DND-41 (cell line): ENCODE measurements at regions not wholly inside any gene's neighbourhood (a gene's known extent, or its start where the extent isn't known, plus 50 kb on each side); places are given as distances from the start of the nearest gene placed in this dataset.
A peak's percentile ranks its signal among the peaks of the same experiment; 100 is the strongest.

Experiments
- ATAC-seq: fragments of 200-7000 bp; cut with Tn5 transposase; 3 replicates; pipeline ENCODE4 v1.9.1; 2021; ENCODE audit warnings: low read depth; ENCODE audit not compliant: insufficient read depth
- DNase-seq: peaks from one replicate; pipeline ENCODE4 v3.0.0-alpha.2; 2020
- H2AFZ ChIP-seq: 2 replicates; pipeline ENCODE4 v1.6.0; 2012; ENCODE audit warnings: low read depth, low read length
- H3K27ac ChIP-seq: 2 replicates; pipeline ENCODE4 v1.5.1; 2012; ENCODE audit warnings: low read length, inconsistent platforms
- H3K27me3 ChIP-seq: fragments of 200-600 bp; sonication (generic); 2 replicates; pipeline ENCODE4 v1.6.0; 2012; ENCODE audit warnings: low read length, mild to moderate bottlenecking, inconsistent platforms; ENCODE audit not compliant: insufficient read depth, poor library complexity
- H3K36me3 ChIP-seq: 2 replicates; pipeline ENCODE4 v1.5.1; 2012; ENCODE audit warnings: low read length, inconsistent platforms; ENCODE audit not compliant: insufficient read depth
- H3K4me1 ChIP-seq: 2 replicates; pipeline ENCODE4 v1.5.1; 2012; ENCODE audit warnings: mild to moderate bottlenecking, low read length; ENCODE audit not compliant: insufficient read depth
- H3K4me2 ChIP-seq: 2 replicates; pipeline ENCODE4 v1.6.0; 2012; ENCODE audit warnings: mild to moderate bottlenecking, moderate library complexity, low read length, inconsistent platforms; ENCODE audit not compliant: insufficient read depth
- H3K4me3 ChIP-seq, 2 experiments: fragments of 200-600 bp in 1 of 2; shearing (Covaris generic) in 1 of 2; 2 replicates each; pipeline ENCODE4 v1.5.1; 2012 to 2016; ENCODE audit warnings: inconsistent platforms in 2 of 2, low read length in 2 of 2, mild to moderate bottlenecking in 2 of 2, low read depth in 1 of 2, moderate library complexity in 1 of 2
- H3K79me2 ChIP-seq: 2 replicates; pipeline ENCODE4 v1.6.0; 2012; ENCODE audit warnings: low read length, inconsistent platforms; ENCODE audit not compliant: insufficient read depth
- H3K9ac ChIP-seq: 2 replicates; pipeline ENCODE4 v1.6.0; 2012; ENCODE audit warnings: low read depth, mild to moderate bottlenecking, inconsistent platforms, low read length, moderate library complexity
- H3K9me3 ChIP-seq: 2 replicates; pipeline ENCODE4 v1.5.1; 2012; ENCODE audit warnings: low read length, moderate library complexity, mild to moderate bottlenecking, inconsistent platforms; ENCODE audit not compliant: insufficient read depth, severe bottlenecking
- H4K20me1 ChIP-seq: 2 replicates; pipeline ENCODE4 v1.6.0; 2012; ENCODE audit warnings: low read length; ENCODE audit not compliant: insufficient read depth
- EZH2 ChIP-seq: IDR thresholded peaks from 3 replicates; pipeline ENCODE4 v1.6.1; 2012; ENCODE audit warnings: borderline replicate concordance, low read depth, mild to moderate bottlenecking, moderate library complexity, low read length, inconsistent platforms; ENCODE audit not compliant: severe bottlenecking
- TF ChIP-seq, protein P1 (sequence below): IDR thresholded peaks from 2 replicates; pipeline ENCODE4 v1.5.1; 2012; ENCODE audit warnings: borderline replicate concordance, low read length, moderate library complexity, mild to moderate bottlenecking; ENCODE audit not compliant: poor library complexity, severe bottlenecking; ENCODE audit errors: extremely low read depth

DNA sequence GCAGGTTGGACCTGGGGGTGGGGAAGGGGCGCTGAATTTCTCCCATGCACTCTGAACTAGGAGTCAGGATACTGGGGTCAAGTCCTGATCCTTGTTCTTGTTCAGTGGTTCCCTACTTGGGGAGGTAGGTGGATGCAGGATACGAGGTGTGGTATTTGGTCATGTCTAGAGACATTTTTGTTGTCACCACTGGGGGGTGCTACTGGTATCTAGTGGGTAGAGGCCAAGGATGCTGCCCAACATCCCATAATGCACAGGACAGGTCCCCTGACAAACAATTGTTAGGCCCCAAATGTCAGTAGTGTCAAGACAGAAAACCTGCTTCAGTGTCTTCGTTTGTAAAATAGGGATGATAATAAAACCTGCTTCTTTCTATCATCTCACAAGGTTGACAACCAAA is 259.0 kb upstream of the FOXD3 start:
- Histone ChIP-seq H3K27me3 (peaks cover 6% of the 10 kb centered on the region), H3K36me3 (no peaks in the 10 kb centered on the region), H4K20me1 (no peaks in the 10 kb centered on the region), H2AFZ (no peak overlapping the region), H3K9ac (no peak overlapping the region), H3K4me1 (no peaks in the 10 kb centered on the region), H3K79me2 (no peaks in the 10 kb centered on the region), H3K4me3 (no peak overlapping the region), H3K27ac (no peak overlapping the region), H3K4me2 (no peak overlapping the region), H3K9me3 (no peaks in the 10 kb centered on the region)
- ATAC-seq (no peak), DNase-seq (no peak)
- TF ChIP-seq, protein P1, sequence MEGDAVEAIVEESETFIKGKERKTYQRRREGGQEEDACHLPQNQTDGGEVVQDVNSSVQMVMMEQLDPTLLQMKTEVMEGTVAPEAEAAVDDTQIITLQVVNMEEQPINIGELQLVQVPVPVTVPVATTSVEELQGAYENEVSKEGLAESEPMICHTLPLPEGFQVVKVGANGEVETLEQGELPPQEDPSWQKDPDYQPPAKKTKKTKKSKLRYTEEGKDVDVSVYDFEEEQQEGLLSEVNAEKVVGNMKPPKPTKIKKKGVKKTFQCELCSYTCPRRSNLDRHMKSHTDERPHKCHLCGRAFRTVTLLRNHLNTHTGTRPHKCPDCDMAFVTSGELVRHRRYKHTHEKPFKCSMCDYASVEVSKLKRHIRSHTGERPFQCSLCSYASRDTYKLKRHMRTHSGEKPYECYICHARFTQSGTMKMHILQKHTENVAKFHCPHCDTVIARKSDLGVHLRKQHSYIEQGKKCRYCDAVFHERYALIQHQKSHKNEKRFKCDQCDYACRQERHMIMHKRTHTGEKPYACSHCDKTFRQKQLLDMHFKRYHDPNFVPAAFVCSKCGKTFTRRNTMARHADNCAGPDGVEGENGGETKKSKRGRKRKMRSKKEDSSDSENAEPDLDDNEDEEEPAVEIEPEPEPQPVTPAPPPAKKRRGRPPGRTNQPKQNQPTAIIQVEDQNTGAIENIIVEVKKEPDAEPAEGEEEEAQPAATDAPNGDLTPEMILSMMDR = peak; percentile 16
- no peak for TF ChIP-seq EZH2

DNA sequence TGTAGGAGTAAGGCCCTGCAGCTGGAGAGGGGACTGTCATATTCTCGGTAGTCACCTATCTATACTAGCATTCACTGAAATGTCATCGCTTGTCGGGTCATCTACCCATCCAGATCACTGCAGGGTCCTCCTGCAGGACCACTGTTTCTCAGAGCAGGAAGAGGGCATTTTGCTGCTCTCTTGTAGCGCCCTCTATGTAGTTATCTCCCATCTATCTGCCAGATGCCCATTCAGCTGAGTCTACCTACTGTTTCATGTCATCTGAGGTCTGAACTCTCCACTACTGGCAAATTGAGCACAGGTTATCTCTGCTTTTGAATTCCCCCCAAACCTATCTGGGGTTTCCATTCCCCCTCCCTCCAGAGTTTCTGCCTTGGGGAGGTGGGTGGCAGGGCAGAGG is 258.2 kb upstream of the FOXD3 start:
- Histone ChIP-seq H3K27me3 (peaks cover 6% of the 10 kb centered on the region), H3K36me3 (no peaks in the 10 kb centered on the region), H3K9ac (no peak overlapping the region), H3K4me1 (no peaks in the 10 kb centered on the region), H3K9me3 (no peaks in the 10 kb centered on the region), H3K4me2 (no peak overlapping the region), H2AFZ (no peak overlapping the region), H3K4me3 (no peak overlapping the region), H4K20me1 (no peaks in the 10 kb centered on the region), H3K79me2 (no peaks in the 10 kb centered on the region), H3K27ac (no peak overlapping the region)
- ATAC-seq = no peak
- DNase-seq = no peak
- TF ChIP-seq, protein P1 = no peak
- TF ChIP-seq EZH2 = no peak

DNA sequence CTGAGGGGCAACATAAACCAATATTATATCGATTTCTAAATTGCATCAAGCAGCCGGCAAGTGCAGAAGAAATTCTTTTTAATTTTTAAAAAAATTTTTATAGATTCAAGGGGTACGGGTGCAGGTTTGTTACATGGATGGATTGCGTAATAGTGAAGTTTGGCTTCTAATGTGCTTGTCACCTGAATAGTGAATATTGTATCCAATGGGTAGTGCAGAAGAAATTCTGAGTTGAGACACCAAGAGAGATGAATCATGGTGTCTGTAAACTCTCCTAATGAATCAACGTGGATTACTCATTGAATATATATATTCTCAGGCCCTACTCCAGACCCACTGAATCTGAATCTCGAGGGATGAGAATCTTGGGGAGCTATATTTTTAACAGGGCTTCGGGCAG is 253.7 kb upstream of the FOXD3 start:
- H2AFZ ChIP-seq = no peak overlapping the region
- H3K4me2 ChIP-seq = no peak overlapping the region
- H3K27me3 ChIP-seq = peaks cover 9% of the 10 kb centered on the region
- no peak overlapping the region for H3K4me3 ChIP-seq
- no peaks in the 10 kb centered on the region for H3K79me2 ChIP-seq
- no peaks in the 10 kb centered on the region for H3K36me3 ChIP-seq
- no peaks in the 10 kb centered on the region for H3K9me3 ChIP-seq
- no peak overlapping the region for H3K27ac ChIP-seq
- ATAC-seq (no peak), DNase-seq (no peak)
- H3K4me1 ChIP-seq = no peaks in the 10 kb centered on the region
- H3K9ac ChIP-seq = no peak overlapping the region
- TF ChIP-seq EZH2 = no peak
- TF ChIP-seq, protein P1 = no peak
- no peaks in the 10 kb centered on the region for H4K20me1 ChIP-seq

DNA sequence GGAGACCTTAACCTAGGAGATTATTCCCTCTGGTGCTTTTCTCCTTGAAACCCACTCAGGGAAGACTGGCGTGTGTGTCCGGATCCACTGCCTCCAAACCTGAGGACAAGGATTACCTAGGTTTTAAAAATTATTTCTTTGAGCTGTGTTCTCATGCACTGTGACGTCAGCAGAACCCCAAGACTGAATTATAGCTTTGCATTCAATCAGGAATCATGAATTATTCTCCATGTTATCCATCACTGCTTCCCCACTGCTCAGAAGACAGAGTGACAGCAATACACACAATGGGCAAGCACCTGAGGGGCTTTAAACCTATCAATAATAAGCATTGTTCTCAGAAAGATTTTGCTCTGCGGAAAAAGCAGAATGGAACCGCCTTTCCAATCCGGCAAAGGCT is 253.2 kb upstream of the FOXD3 start:
- Histone ChIP-seq H3K9ac (no peak overlapping the region), H3K9me3 (no peaks in the 10 kb centered on the region), H3K36me3 (no peaks in the 10 kb centered on the region), H3K27ac (no peak overlapping the region), H3K4me2 (no peak overlapping the region), H3K79me2 (no peaks in the 10 kb centered on the region), H3K4me1 (no peaks in the 10 kb centered on the region), H3K4me3 (no peak overlapping the region), H2AFZ (no peak overlapping the region), H4K20me1 (no peaks in the 10 kb centered on the region), H3K27me3 (peaks cover 9% of the 10 kb centered on the region)
- DNase-seq = no peak
- TF ChIP-seq, protein P1 = no peak
- no peak for TF ChIP-seq EZH2
- ATAC-seq = no peak
